GM19372 (cell line): ENCODE measurements at regions not wholly inside any gene's neighbourhood (a gene's known extent, or its start where the extent isn't known, plus 50 kb on each side); places are given as distances from the start of the nearest gene placed in this dataset.
"Not testable (repeated sequence)": the region's sequence is repeated elsewhere in the genome, so short reads cannot be mapped to it uniquely, and the experiment has no call there.

Source experiments
- ATAC-seq: cut with Tn5 transposase; IDR thresholded peaks from one replicate; pipeline ENCODE4 v1.9.1; 2021; ENCODE audit warnings: mild to moderate bottlenecking, low read depth, moderate library complexity; ENCODE audit not compliant: unreplicated experiment

- no peak for ATAC-seq
Observed at GRCh38 chr16:66186251-66186785, 180.2 kb upstream of the CDH5 start.

- no peak for ATAC-seq
Observed at GRCh38 chr16:66182592-66182991, 183.9 kb upstream of the CDH5 start.

- ATAC-seq = no peak
Observed at GRCh38 chr16:66176731-66177130, 189.8 kb upstream of the CDH5 start.

GRCh38 chr16:66176111-66176510 is 190.4 kb upstream of the CDH5 start:
- no peak for ATAC-seq

GRCh38 chr16:66175636-66176035 is 190.9 kb upstream of the CDH5 start:
- no peak for ATAC-seq

- no peak for ATAC-seq
Observed at GRCh38 chr16:66175058-66175457, 191.4 kb upstream of the CDH5 start.

GRCh38 chr16:66173796-66174195 is 192.7 kb upstream of the CDH5 start:
- not testable (repeated sequence) for ATAC-seq

- ATAC-seq = not testable (repeated sequence)
Observed at GRCh38 chr16:66173181-66173580, 193.3 kb upstream of the CDH5 start.

GRCh38 chr16:66172463-66172862 is 194.0 kb upstream of the CDH5 start:
- no peak for ATAC-seq

- no peak for ATAC-seq
Observed at GRCh38 chr16:66171578-66171977, 194.9 kb upstream of the CDH5 start.

- ATAC-seq = no peak
Observed at GRCh38 chr16:66170989-66171388, 195.5 kb upstream of the CDH5 start.

- ATAC-seq = no peak
Observed at GRCh38 chr16:66169817-66170216, 196.7 kb upstream of the CDH5 start.

- no peak for ATAC-seq
Observed at GRCh38 chr16:66168777-66169176, 197.7 kb upstream of the CDH5 start.

- ATAC-seq = no peak
Observed at GRCh38 chr16:66167564-66168291, 198.8 kb upstream of the CDH5 start.

GRCh38 chr16:66166490-66166889 is 200.0 kb upstream of the CDH5 start:
- ATAC-seq = no peak

- ATAC-seq = no peak
Observed at GRCh38 chr16:66165879-66166278, 200.6 kb upstream of the CDH5 start.

GRCh38 chr16:66164581-66165247 is 201.8 kb upstream of the CDH5 start:
- no peak for ATAC-seq

GRCh38 chr16:66162821-66163220 is 203.7 kb upstream of the CDH5 start:
- no peak for ATAC-seq

- ATAC-seq = no peak
Observed at GRCh38 chr16:66161942-66162341, 204.5 kb upstream of the CDH5 start.

GRCh38 chr16:66161269-66161668 is 205.2 kb upstream of the CDH5 start:
- no peak for ATAC-seq

GRCh38 chr16:66159987-66160386 is 206.5 kb upstream of the CDH5 start:
- no peak for ATAC-seq

GRCh38 chr16:66156538-66156937 is 210.0 kb upstream of the CDH5 start:
- no peak for ATAC-seq
